M059J (cell line): ENCODE measurements at regions not wholly inside any gene's neighbourhood (a gene's known extent, or its start where the extent isn't known, plus 50 kb on each side); places are given as distances from the start of the nearest gene placed in this dataset.
"Not testable (repeated sequence)": the region's sequence is repeated elsewhere in the genome, so short reads cannot be mapped to it uniquely, and the experiment has no call there.

ENCODE experiments used
- DNase-seq: peaks from one replicate; pipeline ENCODE4 v3.0.0-alpha.2; 2012; ENCODE audit warnings: low read depth

DNA sequence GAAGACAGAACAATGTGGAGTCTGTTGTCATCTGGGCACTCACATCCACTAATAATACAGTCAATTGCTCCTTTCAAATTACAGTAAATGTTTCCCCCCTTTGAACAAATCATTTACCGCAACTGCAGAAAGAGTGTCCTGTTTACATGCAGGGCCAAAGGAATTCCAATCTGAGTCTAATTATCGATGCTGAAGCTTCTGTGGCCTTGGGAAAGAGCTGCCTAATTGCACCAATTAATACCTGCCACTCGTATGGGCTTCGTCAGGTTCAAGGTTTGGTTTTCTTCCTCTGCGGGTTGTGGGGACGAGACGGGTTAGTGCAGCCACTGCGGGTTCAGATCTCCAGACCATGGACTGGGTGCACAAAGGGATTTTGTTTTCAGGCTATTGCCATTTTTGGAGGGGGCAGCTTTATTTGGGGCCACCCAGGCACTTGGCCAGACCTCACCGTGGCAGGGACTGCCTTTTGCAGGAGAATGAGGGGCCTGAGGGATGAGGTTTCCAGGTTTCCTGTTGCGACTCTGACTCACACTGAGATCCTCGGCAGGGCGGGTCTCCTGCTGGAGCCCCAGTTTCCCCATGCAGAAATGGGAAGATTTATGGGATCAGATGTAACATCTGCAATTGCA lies 147.6 kb downstream of the MIAT start:
- peak; percentile 74 for DNase-seq

DNA sequence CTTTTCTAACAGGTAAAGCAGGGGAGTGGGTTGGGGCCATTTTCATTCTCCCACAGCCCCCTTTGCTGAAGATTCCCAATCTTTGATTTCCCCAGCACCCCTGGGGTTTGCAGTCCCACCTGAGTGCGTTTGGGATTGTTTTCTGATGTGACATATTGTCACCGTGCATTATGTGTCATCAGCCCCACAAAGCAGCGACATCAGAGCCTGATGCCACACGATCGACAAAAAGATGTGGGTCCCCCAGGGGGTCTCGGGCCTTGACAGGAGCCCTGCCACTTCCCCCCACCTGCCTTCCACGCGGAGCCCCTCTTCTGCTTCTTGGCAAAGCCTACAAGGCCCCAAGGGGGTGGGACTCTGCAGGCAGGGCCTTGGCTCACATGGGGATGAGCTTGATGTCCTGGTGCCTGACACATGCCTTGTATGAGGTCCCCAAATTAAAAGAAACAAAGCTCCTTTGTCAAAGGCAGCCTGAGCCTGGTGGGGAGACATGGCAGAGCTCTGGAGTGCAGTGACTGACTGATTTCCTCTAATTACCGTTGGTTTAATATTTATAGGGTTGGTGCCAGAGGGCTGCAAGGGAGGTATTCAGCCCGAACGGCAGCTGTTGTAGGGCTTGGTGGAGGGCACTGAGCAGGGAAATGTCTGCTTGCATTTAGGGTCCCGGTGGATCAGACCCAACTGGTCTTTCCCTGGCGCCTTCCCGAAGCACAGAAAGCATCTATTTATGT lies 149.2 kb downstream of the MIAT start:
- no peak for DNase-seq

DNA sequence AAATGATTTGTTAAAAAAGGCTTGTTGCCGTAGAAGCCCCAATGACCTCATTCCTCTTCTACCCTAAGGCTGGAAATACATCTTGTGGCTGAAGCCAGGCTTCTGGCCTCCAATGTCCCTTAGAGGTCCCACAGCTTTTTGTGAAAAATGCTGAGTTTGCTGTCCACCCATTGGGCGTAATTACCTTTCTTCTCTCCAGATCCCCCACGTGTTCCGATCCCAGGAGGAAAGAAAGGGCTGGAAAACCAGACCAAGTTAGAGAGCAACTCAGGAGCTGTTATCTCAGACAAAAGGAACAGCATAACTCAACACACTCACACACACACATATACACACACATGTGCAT lies 154.2 kb downstream of the MIAT start:
- no peak for DNase-seq

DNA sequence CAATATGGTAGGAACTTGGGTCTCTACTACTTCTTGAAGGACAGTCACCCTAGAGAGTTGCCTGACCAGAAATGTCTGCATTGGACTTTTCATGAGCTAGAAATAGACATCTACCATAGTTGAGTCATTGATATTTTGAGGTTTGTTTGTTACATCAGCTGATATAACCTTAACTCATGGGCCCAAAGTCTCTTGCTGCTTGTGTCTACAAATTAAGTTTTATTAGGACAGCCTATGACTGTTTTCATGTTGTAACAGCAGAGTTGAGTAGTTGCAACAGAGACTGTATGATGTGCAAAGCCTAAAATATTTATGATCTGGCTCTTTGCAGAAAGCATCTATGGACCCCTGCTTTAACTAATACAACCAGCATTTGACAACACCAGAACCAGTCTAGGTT lies 155.3 kb downstream of the MIAT start:
- no peak for DNase-seq

DNA sequence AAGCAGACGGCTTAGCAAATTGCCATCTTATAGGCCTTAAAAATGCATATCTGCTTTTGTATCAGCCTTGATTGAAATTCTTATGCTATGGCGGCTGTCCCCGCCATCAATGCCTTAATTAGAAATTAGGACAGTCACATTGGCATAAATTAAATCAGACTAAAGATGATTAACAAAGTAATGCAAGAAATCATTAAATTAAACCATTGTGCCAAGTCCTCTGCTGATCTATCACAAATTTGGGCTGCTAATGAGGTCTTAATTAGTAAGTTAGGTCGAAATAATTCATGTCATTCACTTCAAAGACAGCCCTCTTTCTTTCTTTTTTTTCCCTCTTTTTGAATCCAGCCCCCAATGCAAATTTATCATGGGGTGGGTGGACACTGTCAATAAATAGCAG lies 159.3 kb downstream of the MIAT start:
- no peak for DNase-seq

DNA sequence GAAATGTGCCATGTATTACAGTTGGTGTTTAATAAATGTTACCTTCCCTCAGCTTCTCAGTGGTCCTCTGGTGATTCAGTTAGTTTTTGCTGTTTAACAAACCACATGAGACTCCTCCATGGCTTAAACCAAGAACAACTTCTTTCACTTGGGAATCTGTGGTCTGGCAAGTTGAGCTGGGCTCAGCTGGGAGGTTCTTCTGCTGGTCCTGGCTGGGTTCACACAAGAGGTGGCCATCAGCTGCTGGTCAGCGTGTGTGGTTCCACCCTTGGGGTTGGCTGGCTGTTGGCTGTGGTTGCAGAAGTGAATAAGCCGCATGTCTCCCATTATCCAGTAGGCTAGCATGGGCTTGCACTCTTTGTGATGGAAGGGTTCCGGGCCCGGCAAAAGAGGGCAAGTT lies 160.5 kb downstream of the MIAT start:
- DNase-seq = no peak

DNA sequence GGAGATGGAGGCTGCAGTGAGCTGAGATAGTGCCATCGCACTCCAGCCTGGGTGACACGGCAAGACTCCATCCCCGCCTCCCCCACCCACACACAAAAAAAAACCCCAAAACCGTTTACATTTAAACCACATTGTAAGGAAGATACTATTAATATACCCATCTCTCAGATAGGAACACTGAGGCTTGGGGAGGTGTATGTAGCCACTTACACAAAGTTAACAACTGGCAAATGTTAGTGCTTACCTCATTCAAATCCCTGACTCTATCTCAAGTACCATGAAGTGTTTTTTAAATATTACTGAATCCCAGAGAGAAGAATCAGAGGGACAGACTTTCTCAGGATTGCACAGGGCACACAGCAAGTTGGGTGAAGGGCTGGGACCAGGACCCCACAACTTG lies 164.5 kb downstream of the MIAT start:
- no peak for DNase-seq

DNA sequence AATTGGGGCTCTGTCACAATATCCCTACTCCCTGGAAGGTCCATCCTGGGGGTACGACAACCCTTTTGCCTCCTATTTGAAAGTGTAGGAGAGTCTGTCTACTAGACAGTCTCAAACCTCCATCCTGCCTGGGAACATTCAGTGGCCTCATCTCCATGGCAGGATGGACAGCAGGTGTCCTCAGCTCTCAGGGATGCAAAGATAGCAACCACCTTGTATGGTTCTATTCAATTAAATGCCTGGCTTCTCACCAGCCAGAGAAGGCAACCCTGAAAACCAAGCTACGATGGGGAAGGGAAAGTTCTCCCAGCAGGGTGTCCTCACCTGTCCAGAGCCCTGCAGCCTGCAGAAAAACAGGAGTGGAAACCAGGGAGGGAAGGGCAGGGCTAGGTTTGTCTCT lies 164.9 kb downstream of the MIAT start:
- no peak for DNase-seq

DNA sequence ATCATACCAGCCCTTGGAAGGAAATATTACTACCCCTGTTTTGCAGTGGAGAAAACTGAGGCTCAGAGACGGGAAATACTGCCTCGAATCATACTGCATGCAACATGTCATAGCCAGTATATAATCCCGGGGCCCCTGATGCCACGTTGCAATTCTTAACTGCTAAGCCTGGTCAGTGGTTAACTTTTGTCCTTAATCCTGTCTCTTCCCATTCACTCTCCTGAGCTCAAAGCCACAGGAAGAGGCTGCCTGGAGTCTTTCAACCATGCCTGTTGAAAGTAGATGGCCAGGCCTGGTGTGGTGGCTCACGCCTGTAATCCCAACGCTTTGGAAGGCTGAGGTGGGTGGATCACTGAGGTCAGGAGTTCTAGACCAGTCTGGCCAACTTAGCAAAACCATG lies 166.6 kb downstream of the MIAT start:
- DNase-seq = no peak

DNA sequence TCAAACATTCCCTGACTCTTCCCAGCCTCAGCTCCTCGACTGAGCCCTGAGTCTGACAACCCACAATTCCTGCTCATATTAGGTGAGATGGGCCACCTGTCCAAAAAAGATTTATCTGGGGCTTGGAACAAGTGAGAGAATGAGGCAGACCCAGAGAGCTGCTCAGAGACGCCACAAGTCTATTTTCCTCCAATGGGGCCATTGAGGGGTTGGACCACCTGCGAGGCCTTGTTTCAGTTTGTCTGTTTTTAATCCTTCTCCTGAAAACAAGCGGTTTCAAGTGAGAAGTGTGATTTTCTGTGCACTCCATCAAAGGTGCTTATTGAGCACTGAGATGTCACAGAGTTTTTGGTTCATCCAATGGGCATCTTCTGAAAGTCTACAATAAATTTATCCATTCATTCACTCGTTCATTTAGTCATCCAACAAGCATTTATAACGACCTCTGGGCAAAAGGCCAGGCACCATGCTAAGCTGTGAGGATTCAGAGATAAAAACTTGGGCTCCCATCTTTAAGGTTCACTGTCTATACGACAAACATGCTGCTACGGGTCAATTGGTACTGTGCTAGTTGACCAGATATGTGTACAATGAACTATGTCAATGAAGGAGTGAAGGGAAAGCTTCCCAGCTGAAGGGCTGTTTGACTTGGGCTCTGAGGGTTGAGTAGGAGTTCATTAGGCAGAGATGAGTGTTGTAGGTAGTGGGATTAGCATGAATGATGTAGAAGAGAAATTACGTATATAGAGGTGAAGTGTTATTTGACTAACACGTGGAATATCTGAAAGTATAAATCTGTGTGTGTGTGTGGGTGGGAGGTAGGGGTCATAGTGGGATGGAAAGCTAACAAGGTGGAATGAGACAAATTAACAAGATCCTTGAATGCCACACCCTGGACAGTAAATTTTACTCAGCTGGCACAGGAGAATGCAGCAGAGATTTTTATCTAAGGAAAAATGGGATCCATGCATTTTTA lies 168.9 kb downstream of the MIAT start:
- no peak for DNase-seq

DNA sequence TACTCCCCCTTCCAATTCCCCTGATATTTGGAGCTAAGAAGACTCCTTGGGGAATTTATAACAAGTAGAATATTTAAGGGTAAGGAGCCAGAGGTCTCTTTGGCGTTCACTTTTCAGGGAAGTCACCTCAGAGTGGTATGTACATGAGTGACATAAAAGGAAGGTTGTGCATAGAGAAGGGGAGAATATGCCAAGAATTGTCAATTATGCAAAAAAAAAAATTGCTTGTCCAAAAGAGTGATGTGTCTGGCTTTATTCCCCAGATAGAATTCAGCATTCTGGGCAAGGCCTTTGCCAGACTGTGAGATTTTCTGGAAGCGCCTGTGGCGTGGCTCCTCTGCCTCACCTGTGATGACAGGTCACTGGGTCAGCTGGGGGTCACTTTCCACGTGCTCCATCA lies 170.2 kb downstream of the MIAT start:
- DNase-seq = no peak

DNA sequence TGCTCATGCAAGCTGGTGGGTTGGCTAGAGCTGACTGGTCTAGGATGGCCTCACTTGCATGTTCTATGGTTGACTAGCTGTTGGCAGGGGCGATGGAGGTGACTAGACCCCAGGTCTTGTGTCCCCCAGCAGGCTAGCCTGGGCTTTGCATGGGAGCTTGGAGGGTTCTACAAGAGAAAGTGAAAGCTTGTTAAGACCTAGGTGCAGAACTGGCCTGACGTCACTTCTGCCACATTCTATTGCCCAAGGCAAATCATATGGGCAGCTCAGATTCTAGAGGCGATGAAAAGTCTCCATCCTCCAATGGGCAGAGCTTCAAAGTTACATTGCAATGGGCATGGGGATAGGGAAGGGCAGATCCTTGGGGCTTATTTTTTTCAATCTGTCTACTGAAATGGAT lies 170.9 kb downstream of the MIAT start:
- peak; percentile 43 for DNase-seq

DNA sequence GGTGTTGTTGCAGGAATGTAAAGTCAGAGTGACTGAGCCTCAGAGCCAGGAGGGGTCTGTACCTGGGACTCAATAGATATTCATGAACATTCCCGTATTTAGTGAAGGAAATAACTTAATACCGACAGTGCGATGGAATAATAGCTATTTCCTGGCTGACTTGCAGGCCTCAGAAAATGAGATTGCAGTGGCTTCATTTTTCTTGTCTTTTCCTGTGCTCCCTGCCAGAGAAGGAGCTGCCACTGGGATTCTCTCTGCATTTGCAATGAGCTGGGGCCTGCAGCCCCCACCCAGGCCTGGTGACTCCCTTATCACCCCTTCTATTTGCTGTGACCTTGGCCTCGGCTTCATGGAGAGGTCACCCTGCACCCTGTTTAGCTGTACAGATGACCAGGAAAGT lies 173.4 kb downstream of the MIAT start:
- DNase-seq = no peak

DNA sequence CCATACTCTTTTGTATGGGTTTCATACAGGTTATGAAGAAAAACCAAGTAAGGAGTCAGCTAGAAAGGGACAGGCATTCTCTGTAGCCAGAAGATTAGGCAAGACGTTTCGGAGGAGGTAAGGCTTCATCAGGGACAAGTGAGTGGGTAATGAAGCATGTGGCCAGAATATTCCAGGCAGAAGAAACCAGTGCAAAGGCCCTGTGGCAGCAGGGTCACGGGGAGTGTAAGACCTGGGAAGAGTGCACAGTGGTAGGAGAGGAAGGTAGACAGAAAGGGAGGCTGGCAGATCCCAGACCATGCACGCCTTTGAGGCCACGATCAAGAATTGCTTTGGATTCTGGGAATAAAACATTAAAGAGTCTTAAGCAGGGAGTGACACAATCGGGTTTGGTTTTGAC lies 177.6 kb downstream of the MIAT start:
- DNase-seq = no peak

DNA sequence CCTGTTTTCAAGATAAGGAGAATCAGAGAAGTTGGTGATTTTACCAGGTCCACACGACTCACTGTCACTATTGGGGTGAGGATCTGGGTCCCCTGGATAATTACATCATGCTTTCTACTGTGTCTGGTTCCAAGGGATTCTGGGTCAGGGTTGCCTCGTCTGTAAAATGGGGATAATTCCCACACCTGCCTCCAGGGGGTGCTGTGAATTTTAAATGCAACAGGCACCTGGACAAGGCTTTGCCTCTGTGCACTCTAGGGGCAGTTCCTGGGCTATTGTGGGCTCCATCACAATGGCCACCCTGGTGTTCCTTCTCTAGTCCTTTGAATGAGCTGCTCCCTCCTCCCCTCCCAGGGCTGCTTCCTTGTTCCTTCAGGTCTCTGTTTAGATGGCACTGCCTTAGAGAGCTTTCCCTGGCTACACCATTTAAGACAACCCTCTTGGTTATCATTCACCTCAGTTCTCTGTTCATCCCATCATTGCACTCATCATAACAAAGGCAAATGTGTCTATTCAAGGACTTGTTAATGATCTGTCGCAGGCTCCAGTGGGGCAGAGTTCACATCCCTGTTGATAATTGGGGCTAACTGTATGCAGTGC lies 178.6 kb downstream of the MIAT start:
- DNase-seq = peak; percentile 40

DNA sequence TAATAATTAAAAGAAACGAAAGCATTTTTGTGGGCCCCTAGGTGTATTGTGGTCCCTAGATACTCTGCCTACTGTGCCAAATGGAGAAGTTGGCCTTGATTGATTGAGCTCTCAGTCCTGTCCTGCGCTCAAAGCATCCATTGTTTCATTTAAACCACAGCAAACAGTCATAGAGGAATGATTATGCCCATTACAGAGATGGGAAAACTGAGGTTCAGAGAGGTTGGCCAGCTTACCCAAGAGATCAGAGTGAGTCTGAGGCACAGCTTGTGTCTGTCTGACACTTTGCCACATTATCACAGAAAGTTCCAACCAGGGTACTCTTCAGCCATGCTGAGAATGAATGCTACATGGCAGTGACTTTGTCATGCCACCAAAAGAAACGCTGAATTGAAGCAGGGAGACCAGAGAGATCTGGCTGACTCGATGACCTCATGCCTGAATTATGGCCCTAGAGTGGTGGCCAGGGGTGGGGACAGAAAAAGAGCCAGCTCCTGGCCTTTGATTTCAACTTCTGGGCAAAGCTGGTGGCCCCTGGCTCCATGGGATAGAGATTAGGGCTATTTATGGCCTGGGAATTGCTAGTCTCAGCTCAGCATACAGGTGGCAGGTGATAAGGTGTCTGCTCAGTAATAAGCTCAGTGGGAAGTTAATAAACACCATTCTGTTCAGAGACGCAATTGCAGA lies 180.5 kb downstream of the MIAT start:
- DNase-seq = peak; percentile 31

DNA sequence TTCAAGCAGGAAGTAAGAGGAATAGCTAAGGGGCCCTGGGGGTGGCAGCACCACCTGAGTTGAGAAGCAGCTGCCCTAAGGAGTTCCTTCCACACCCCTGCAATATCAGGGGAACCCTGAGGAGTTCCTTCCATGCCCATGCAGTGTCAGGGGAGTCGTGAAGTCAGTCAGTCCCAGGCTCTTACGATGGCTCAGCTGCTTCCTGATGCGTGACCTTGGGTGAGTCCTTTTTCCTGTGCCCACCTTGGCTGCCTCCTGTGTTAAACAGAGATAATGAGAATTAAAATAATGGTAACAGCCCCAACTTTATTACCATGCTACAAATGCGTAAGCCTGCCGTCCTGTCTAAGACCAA lies 181.1 kb downstream of the MIAT start:
- DNase-seq = no peak

DNA sequence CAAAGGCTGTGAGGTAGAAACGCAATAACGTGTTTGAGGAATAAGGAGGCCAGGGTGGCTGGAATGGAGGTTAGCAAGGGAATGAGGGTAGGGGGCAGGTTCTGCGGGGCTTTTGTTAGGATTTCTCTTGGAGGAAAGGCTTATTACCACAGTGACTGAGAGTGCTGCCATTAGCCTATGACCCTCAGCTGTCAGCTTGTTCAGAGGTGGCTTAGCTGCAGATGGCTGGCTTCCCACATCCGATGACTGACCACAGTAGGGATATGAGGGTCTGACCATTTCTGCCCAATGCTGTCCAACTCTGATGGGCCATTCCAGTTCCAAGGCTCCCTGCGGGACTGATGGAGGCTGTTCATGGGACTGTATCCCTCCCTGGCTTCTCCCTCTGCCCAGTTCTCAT lies 181.8 kb downstream of the MIAT start:
- DNase-seq = no peak

DNA sequence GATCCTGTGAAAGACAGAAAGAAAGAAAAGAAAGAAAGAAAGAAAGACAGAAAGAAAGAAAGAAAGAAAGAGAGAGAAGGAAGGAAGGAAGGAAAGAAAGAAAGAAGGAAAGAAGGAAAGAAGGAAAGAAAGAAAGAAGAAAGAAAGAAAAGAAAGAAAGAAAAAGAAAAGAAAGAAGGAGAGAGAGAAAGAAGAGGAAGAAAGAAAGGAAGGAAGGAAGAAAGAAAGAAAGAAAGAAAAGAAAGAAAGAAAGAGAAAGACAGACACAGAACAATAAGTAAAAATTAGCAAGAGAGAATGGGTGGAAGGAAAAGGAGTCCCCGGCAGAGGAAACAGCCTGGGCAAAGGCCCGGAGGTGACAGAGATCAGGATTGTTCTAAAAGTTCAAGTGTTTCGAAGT lies 183.4 kb downstream of the MIAT start:
- not testable (repeated sequence) for DNase-seq

DNA sequence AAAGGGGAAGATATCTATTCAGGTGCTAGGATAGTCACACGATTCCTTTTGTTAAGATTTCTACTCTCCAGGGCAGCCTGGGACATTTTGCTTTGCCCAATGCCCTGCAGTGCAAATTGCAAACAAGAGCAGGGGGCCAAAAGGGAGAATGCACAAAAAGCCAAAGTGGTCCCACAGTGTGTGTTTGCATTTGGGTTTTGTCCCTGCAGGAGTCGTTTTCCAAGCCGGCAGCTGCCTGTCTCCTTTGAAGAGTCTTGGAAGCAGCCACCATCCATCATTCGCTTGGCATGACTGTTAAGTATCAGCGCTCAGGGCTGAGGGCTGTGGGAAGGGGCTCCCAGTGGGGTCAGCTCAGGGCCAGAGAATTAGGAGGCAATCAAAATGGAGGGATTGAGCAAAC lies 184.7 kb downstream of the MIAT start:
- DNase-seq = no peak

DNA sequence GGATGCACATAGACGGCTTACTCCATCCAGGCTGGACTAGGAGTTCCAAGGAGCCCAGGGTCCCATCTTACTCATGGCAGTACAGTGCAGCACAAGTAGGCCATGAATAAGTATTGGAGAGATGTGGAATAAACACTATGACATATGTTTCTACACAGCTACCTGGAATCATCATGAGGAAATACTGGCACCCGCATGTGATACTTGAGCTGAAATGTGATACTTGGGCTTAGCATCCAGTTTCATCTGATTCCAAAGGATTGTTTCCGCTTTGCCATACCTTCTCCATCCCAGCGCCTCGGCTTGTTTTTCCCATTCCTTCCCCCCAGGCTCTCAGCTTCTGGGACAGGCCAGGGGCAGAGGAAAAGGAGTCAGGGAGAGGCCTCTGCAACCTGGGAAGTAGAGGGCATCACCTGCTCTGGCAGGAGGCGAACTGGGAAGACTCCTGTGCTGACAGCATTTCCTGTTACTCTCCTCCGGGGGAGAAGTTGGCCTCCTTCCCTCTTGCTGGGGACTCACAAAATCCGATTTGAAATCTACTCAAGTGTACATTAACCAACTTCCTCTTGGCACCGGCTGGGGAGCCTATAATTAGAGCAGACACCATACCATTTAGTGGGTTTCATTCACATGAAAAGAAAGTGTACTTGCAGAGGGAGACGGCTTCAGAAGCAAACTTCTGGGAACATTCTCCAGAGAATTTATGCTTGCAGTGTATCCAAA lies 187.8 kb downstream of the MIAT start:
- peak; percentile 48 for DNase-seq
